GM21717 (cell line): ENCODE measurements at regions not wholly inside any gene's neighbourhood (a gene's known extent, or its start where the extent isn't known, plus 50 kb on each side); places are given as distances from the start of the nearest gene placed in this dataset.

Experiments used
- ATAC-seq: cut with Tn5 transposase; IDR thresholded peaks from one replicate; pipeline ENCODE4 v1.9.1; 2021; ENCODE audit warnings: mild to moderate bottlenecking, moderate library complexity; ENCODE audit not compliant: unreplicated experiment

GRCh38 chr15:45743426-45744235, 108.8 kb downstream of the SQOR start:
- ATAC-seq = no peak

- ATAC-seq = no peak
Measured at GRCh38 chr15:45744236-45744589, 109.4 kb downstream of the SQOR start.

- ATAC-seq = no peak
Measured at GRCh38 chr15:45747426-45747825, 112.6 kb downstream of the SQOR start.

- ATAC-seq = no peak
Measured at GRCh38 chr15:45751629-45752028, 116.8 kb downstream of the SQOR start.

GRCh38 chr15:45759936-45760335, 125.1 kb downstream of the SQOR start:
- ATAC-seq = no peak

- no peak for ATAC-seq
Measured at GRCh38 chr15:45762726-45763125, 127.9 kb downstream of the SQOR start.

GRCh38 chr15:45763170-45763869, 128.5 kb downstream of the SQOR start:
- no peak for ATAC-seq

GRCh38 chr15:45773149-45773548, 138.3 kb downstream of the SQOR start:
- ATAC-seq = no peak

- no peak for ATAC-seq
Measured at GRCh38 chr15:45776772-45777171, 141.9 kb downstream of the SQOR start.

- ATAC-seq = no peak
Measured at GRCh38 chr15:45777781-45778180, 143.0 kb downstream of the SQOR start.

GRCh38 chr15:45780352-45780751, 145.5 kb downstream of the SQOR start:
- ATAC-seq = no peak

- no peak for ATAC-seq
Measured at GRCh38 chr15:45784656-45785055, 149.8 kb downstream of the SQOR start.

GRCh38 chr15:45785897-45786296, 151.1 kb downstream of the SQOR start:
- no peak for ATAC-seq

- no peak for ATAC-seq
Measured at GRCh38 chr15:45790325-45790943, 155.6 kb downstream of the SQOR start.

- no peak for ATAC-seq
Measured at GRCh38 chr15:45794304-45794703, 159.5 kb downstream of the SQOR start.

GRCh38 chr15:45794712-45795439, 160.0 kb downstream of the SQOR start:
- no peak for ATAC-seq

GRCh38 chr15:45795440-45796069, 160.7 kb downstream of the SQOR start:
- no peak for ATAC-seq

GRCh38 chr15:45796433-45796832, 161.6 kb downstream of the SQOR start:
- ATAC-seq = no peak

- ATAC-seq = peak; percentile 66
Measured at GRCh38 chr15:45799508-45799907, 164.7 kb downstream of the SQOR start.

- no peak for ATAC-seq
Measured at GRCh38 chr15:45801543-45801942, 166.7 kb downstream of the SQOR start.

- no peak for ATAC-seq
Measured at GRCh38 chr15:45802140-45802539, 167.3 kb downstream of the SQOR start.
